ENCODE measurements at regions not wholly inside any gene's neighbourhood (a gene's known extent, or its start where the extent isn't known, plus 50 kb on each side); places are given as distances from the start of the nearest gene placed in this dataset.

DNA sequence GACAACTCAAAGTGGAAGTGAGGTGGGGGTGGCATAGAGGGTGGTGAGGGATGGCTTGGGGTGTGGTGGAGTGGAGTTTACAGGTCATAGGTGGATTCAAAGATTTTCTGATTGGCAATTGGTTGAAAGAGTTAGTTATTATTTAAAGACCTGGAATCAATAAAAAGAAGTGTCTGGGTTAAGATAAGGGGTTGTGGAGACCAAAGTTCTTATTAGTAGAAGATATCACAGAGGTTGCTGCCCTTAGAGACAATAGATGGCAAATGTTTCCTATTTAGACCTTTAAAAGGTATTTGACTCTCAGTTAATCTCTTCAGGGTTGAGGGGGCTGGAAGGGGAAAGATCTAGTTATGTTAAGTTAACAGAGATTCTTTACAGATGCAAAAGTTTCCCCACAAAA lies 412.3 kb upstream of the TBL1XR1 start:
- no peak overlapping the region for H3K4me3 ChIP-seq
- H3K4me1 ChIP-seq: peaks cover 7% of the 10 kb centered on the region
- TF ChIP-seq POLR2A (IDR thresholded peaks at IDR 0.05): no peak
- TF ChIP-seq POLR2AphosphoS5 (IDR thresholded peaks at IDR 0.05): no peak
- TF ChIP-seq, protein P1, sequence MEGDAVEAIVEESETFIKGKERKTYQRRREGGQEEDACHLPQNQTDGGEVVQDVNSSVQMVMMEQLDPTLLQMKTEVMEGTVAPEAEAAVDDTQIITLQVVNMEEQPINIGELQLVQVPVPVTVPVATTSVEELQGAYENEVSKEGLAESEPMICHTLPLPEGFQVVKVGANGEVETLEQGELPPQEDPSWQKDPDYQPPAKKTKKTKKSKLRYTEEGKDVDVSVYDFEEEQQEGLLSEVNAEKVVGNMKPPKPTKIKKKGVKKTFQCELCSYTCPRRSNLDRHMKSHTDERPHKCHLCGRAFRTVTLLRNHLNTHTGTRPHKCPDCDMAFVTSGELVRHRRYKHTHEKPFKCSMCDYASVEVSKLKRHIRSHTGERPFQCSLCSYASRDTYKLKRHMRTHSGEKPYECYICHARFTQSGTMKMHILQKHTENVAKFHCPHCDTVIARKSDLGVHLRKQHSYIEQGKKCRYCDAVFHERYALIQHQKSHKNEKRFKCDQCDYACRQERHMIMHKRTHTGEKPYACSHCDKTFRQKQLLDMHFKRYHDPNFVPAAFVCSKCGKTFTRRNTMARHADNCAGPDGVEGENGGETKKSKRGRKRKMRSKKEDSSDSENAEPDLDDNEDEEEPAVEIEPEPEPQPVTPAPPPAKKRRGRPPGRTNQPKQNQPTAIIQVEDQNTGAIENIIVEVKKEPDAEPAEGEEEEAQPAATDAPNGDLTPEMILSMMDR (IDR thresholded peaks at IDR 0.05): no peak
- no peak for TF ChIP-seq EP300 (IDR thresholded peaks at IDR 0.05)
- H3K9me3 ChIP-seq: no peaks in the 10 kb centered on the region
- H3K27ac ChIP-seq: no peak overlapping the region
- no peaks in the 10 kb centered on the region for H3K36me3 ChIP-seq
- no peaks in the 10 kb centered on the region for H3K27me3 ChIP-seq
- DNase-seq (ENCODE audit: low spot score in 2 of 2): no peak

DNA sequence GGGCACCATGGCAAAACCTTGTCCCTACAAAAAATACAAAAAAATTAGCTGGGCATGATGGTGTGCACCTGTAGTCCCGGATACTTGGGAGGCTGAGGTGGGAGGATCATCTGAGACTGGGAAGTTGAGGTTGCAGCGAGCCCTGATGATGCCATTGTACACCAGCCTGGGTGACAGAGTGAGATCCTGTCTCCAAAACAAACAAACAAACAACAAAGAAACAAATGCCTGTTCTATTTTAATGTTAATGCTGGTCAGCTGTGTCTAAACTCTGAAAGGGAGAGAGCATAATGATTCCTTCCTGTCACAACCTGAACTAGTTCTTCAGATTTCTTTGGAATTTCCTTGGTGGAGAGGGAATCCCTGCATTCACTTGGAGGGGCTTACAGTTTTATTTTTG lies 413.0 kb upstream of the TBL1XR1 start:
- Histone ChIP-seq H3K36me3 (no peaks in the 10 kb centered on the region), H3K27ac (no peak overlapping the region), H3K4me3 (no peak overlapping the region), H3K9me3 (no peaks in the 10 kb centered on the region), H3K4me1 (peaks cover 14% of the 10 kb centered on the region), H3K27me3 (no peaks in the 10 kb centered on the region)
- TF ChIP-seq EP300 (IDR thresholded peaks at IDR 0.05): no peak
- TF ChIP-seq, protein P1 (IDR thresholded peaks at IDR 0.05): no peak
- TF ChIP-seq POLR2AphosphoS5 (IDR thresholded peaks at IDR 0.05): no peak
- TF ChIP-seq POLR2A (IDR thresholded peaks at IDR 0.05): no peak
- DNase-seq (ENCODE audit: low spot score in 2 of 2): no peak
- WGBS: 73% methylated on average over 2 of the region's 2 CpGs

DNA sequence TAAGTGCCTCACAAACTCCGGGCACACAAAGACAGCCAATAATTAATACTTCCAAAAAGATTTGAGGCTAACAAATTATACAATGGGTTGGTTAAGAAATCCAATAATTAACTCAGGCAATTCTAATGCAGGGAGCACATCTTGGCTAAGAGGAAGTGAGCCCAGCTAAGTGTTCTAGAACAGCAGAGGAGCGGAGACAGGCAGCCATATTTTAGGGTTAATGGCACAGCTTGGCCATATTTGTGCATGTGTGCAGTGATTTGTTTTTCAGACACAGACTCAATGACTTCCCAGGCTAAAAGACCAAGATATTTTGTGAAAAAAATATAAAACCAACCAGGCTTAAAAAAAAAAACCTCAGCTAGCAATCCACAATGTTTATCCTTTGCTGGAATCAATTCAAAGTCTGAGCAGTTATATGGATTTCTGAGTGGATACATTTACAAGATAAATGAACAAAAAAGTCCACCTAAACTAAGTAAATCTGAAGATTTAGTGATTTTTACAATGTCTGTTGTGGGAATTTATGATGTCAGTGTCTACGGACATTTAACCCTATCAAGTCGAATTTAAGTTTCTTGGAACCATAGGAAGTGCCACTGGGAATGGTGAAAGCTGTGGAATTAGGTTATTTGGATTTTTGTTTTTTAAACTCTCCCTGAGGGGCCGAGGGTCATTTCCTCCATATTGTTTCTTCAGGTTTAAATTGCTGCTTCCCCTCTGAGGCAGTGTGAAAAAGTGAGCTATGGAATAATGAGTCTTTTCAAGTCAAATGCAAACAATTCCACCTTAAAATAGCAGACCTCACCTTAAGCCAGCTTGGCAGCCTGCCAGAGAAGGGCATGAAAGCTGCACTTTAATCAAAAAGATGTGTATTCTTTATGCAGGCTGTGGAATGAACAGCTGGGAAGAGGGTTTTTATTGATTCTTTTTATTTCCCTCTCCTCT lies 413.7 kb upstream of the TBL1XR1 start:
- Histone ChIP-seq H3K9me3 (no peaks in the 10 kb centered on the region), H3K27ac (no peak overlapping the region), H3K36me3 (no peaks in the 10 kb centered on the region), H3K27me3 (no peaks in the 10 kb centered on the region), H3K4me3 (no peak overlapping the region), H3K4me1 (peaks cover 14% of the 10 kb centered on the region)
- DNase-seq (ENCODE audit: low spot score in 2 of 2): no peak
- no peak for TF ChIP-seq EP300 (IDR thresholded peaks at IDR 0.05)
- no peak for TF ChIP-seq POLR2AphosphoS5 (IDR thresholded peaks at IDR 0.05)
- TF ChIP-seq POLR2A (IDR thresholded peaks at IDR 0.05): no peak
- TF ChIP-seq, protein P1 (IDR thresholded peaks at IDR 0.05): no peak
- 72% methylated on average over 5 of the region's 5 CpGs for WGBS

DNA sequence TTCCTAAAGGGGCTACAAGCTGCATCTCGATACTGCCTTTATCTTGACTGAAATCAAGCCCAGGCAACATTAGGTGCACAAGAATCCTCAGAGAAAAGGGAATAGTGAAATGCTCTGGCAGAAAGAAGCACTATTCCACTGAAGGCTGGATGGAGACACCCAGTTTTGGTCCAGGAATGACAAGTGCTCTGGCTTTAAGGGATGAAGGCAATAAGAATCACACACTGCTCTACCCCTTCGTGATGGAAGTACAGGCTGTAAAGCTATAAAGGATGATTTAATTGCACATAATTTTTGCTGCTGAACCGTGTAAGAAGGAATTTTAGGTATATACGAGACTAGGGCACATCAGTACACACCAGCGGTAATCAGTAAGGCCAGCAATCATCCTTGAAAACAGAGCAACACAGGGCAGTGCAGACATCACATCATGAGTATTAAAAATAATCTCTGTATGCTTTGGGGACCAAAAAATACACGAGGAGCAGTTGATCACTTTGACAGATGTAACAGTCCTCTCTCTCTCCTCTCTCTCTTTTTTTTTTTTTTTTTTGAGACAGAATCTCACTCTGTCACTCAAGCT lies 414.6 kb upstream of the TBL1XR1 start:
- no peak overlapping the region for H3K4me3 ChIP-seq
- no peaks in the 10 kb centered on the region for H3K36me3 ChIP-seq
- no peaks in the 10 kb centered on the region for H3K27me3 ChIP-seq
- H3K4me1 ChIP-seq: peaks cover 14% of the 10 kb centered on the region
- TF ChIP-seq POLR2A (IDR thresholded peaks at IDR 0.05): no peak
- TF ChIP-seq, protein P1 (IDR thresholded peaks at IDR 0.05): no peak
- no peak for TF ChIP-seq EP300 (IDR thresholded peaks at IDR 0.05)
- no peak for TF ChIP-seq POLR2AphosphoS5 (IDR thresholded peaks at IDR 0.05)
- H3K27ac ChIP-seq: no peak overlapping the region
- 64% methylated on average over 6 of the region's 6 CpGs for WGBS
- H3K9me3 ChIP-seq: no peaks in the 10 kb centered on the region
- no peak for DNase-seq (ENCODE audit: low spot score in 2 of 2)

DNA sequence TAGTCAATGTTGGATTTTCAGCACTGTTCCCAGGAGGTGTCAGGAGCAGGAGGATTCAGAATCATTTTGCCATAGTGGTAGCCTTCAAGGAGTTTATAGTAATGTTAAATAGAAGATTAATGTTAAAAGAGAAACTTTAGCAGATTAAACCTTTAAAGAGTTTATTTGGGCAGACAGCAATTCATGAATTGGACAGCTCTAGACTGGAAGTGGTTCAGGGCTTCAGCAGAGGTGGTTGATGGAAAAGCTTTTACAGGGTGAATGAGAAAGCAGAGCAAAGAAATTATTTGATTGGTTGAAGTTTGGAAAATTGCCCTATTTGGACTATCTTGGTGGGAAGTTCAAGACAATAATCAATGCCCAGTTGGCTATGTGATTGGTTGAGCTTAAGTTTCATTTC lies 416.6 kb upstream of the TBL1XR1 start:
- Histone ChIP-seq H3K27ac (no peak overlapping the region), H3K27me3 (no peaks in the 10 kb centered on the region)
- no peak for TF ChIP-seq POLR2AphosphoS5 (IDR thresholded peaks at IDR 0.05)
- TF ChIP-seq POLR2A (IDR thresholded peaks at IDR 0.05): no peak
- TF ChIP-seq, protein P1 (IDR thresholded peaks at IDR 0.05): no peak
- no peak for TF ChIP-seq EP300 (IDR thresholded peaks at IDR 0.05)

More for the DNA sequence above, 416.6 kb upstream of the TBL1XR1 start:
- peaks cover 18% of the 10 kb centered on the region for H3K4me1 ChIP-seq
- H3K4me3 ChIP-seq: no peak overlapping the region
- no peaks in the 10 kb centered on the region for H3K36me3 ChIP-seq
- H3K9me3 ChIP-seq: no peaks in the 10 kb centered on the region
- no peak for DNase-seq (ENCODE audit: low spot score in 2 of 2)
